K562 (cell line): ENCODE measurements at regions not wholly inside any gene's neighbourhood (a gene's known extent, or its start where the extent isn't known, plus 50 kb on each side); places are given as distances from the start of the nearest gene placed in this dataset.

ENCODE experiments used
- ATF7 ChIP-seq: fragments of 450-650 bp; IDR thresholded peaks from 2 replicates; pipeline ENCODE4 v1.7.1; 2014; ENCODE audit warnings: mild to moderate bottlenecking, moderate library complexity
- CAMTA2 ChIP-seq: fragments of 250-450 bp; sonication (Bioruptor Pico); conservative IDR thresholded peaks from 2 replicates; pipeline ENCODE4 v1.5.1; 2022
- CHCHD3 ChIP-seq: fragments of 250-450 bp; sonication (Bioruptor Pico); IDR thresholded peaks from 2 replicates; pipeline ENCODE4 v2.1.2; 2022; ENCODE audit warnings: mild to moderate bottlenecking
- CXXC5 ChIP-seq: fragments of 250-450 bp; sonication (Bioruptor Pico); IDR thresholded peaks from 2 replicates; pipeline ENCODE4 v1.8.0; 2022; ENCODE audit warnings: inconsistent platforms, mild to moderate bottlenecking, moderate library complexity
- EP400 ChIP-seq: fragments of 450-650 bp; IDR thresholded peaks from 2 replicates; pipeline ENCODE4 v1.6.1; 2017; ENCODE audit warnings: antibody characterized with exemption, mild to moderate bottlenecking, moderate library complexity
- FOXM1 ChIP-seq, 2 experiments: fragments of 450-650 bp in 1 of 2; sonication (generic) in 1 of 2; formaldehyde crosslinking in 1 of 2; IDR thresholded peaks; 2 replicates each; pipeline versions ENCODE4 v1.6.1 to v1.9.0; 2017 to 2022; ENCODE audit warnings: low read depth in 2 of 2, mild to moderate bottlenecking in 2 of 2, missing genetic modification reagents in 1 of 2, moderate library complexity in 1 of 2
- GABPA ChIP-seq: fragments of 200-800 bp; sonication (Bioruptor generic); conservative IDR thresholded peaks from 2 replicates; pipeline ENCODE4 v1.6.1; 2016; ENCODE audit warnings: low read depth, missing genetic modification characterization, missing compliant biosample characterization
- HNRNPK ChIP-seq: fragments of 200-400 bp; formaldehyde crosslinking; IDR thresholded peaks from one replicate; pipeline ENCODE4 v1.6.1; 2018; ENCODE audit warnings: mild to moderate bottlenecking, low read depth, low read length; ENCODE audit not compliant: poor library complexity, severe bottlenecking
- HNRNPLL ChIP-seq: fragments of 200-400 bp; formaldehyde crosslinking; IDR thresholded peaks from 2 replicates; pipeline ENCODE4 v1.6.1; 2017; ENCODE audit warnings: low read length, low read depth, mild to moderate bottlenecking; ENCODE audit not compliant: poor library complexity, severe bottlenecking
- IRF9 ChIP-seq: fragments of 450-650 bp; IDR thresholded peaks from 2 replicates; pipeline ENCODE4 v1.6.1; 2016; ENCODE audit warnings: missing biosample characterization, missing genetic modification characterization
- JUNB ChIP-seq: fragments of 450-650 bp; formaldehyde crosslinking; conservative IDR thresholded peaks from 2 replicates; pipeline ENCODE4 v1.4.0; 2020; ENCODE audit warnings: mild to moderate bottlenecking
- KDM1A ChIP-seq, 2 experiments: fragments of 450-650 bp; IDR thresholded peaks; 2 replicates each; pipeline ENCODE4 v1.6.1; 2016; ENCODE audit warnings: mild to moderate bottlenecking in 2 of 2
- MAX ChIP-seq: sonication (generic); formaldehyde crosslinking; IDR thresholded peaks from 2 replicates; pipeline ENCODE4 v1.9.0; 2022; ENCODE audit warnings: mild to moderate bottlenecking, missing genetic modification reagents
- MTA1 ChIP-seq: fragments of 450-650 bp; IDR thresholded peaks from 2 replicates; pipeline ENCODE4 v1.6.1; 2017; ENCODE audit warnings: borderline replicate concordance
- MTA3 ChIP-seq: fragments of 450-650 bp; formaldehyde crosslinking; IDR thresholded peaks from 2 replicates; pipeline ENCODE4 v1.6.1; 2017; ENCODE audit warnings: mild to moderate bottlenecking, borderline replicate concordance
- MYBL2 ChIP-seq, 2 experiments: fragments of 450-650 bp in 1 of 2; sonication (generic) in 1 of 2; formaldehyde crosslinking in 1 of 2; IDR thresholded peaks; 2 replicates each; pipeline versions ENCODE4 v1.6.1 to v1.8.1; 2017 to 2022; ENCODE audit warnings: borderline replicate concordance in 1 of 2, inconsistent platforms in 1 of 2, low read depth in 1 of 2, mild to moderate bottlenecking in 1 of 2, missing genetic modification reagents in 1 of 2, moderate library complexity in 1 of 2
- NONO ChIP-seq, 2 experiments: fragments of 200-400 bp in 1 of 2; fragments of 450-650 bp in 1 of 2; formaldehyde crosslinking in 1 of 2; IDR thresholded peaks; 2 replicates each; pipeline ENCODE4 v1.6.1; 2017; ENCODE audit warnings: low read depth in 2 of 2, mild to moderate bottlenecking in 2 of 2, moderate library complexity in 2 of 2, low read length in 1 of 2
- NR1H2 ChIP-seq: sonication (generic); formaldehyde crosslinking; IDR thresholded peaks from 2 replicates; pipeline ENCODE4 v1.4.0; 2020; ENCODE audit warnings: mild to moderate bottlenecking, missing genetic modification reagents
- PML ChIP-seq: IDR thresholded peaks from 2 replicates; pipeline ENCODE4 v1.6.1; 2012; ENCODE audit warnings: low read length, inconsistent platforms
- PTTG1 ChIP-seq: fragments of 450-650 bp; IDR thresholded peaks from 2 replicates; pipeline ENCODE4 v1.6.1; 2016; ENCODE audit warnings: low read depth, mild to moderate bottlenecking, missing genetic modification characterization, missing compliant biosample characterization
- RNF2 ChIP-seq: sonication (generic); IDR thresholded peaks from 2 replicates; pipeline ENCODE4 v1.6.1; 2016
- SMAD4 ChIP-seq: fragments of 250-450 bp; sonication (Bioruptor Pico); conservative IDR thresholded peaks from 2 replicates; pipeline ENCODE4 v1.8.0; 2021; ENCODE audit warnings: inconsistent platforms, mild to moderate bottlenecking, moderate library complexity
- TCF7L2 ChIP-seq: fragments of 150-350 bp; IDR thresholded peaks from 2 replicates; pipeline ENCODE4 v1.6.1; 2016; ENCODE audit warnings: low read depth, mild to moderate bottlenecking, low read length, moderate library complexity
- TFAP4 ChIP-seq: sonication (generic); formaldehyde crosslinking; IDR thresholded peaks from 2 replicates; pipeline ENCODE4 v1.8.0; 2022; ENCODE audit warnings: missing genetic modification reagents, mild to moderate bottlenecking, moderate library complexity, borderline replicate concordance
- ZBTB7A ChIP-seq: IDR thresholded peaks from 2 replicates; pipeline ENCODE4 v1.6.1; 2011; ENCODE audit warnings: low read depth, mild to moderate bottlenecking, low read length, moderate library complexity, borderline replicate concordance; ENCODE audit not compliant: control insufficient read depth
- ZC3H11A ChIP-seq: IDR thresholded peaks from 2 replicates; pipeline ENCODE4 v1.6.1; 2012; ENCODE audit warnings: low read depth, low read length, improper control_type of control experiment
- ZKSCAN1 ChIP-seq: fragments of 150-350 bp; IDR thresholded peaks from 2 replicates; pipeline ENCODE4 v1.6.1; 2016; ENCODE audit warnings: low read depth, low read length
- ZNF146 ChIP-seq: IDR thresholded peaks from one replicate; pipeline ENCODE4 v1.6.1; 2018; ENCODE audit warnings: missing compliant biosample characterization; ENCODE audit not compliant: unreplicated experiment
- ZNF274 ChIP-seq: IDR thresholded peaks from 2 replicates; pipeline ENCODE4 v1.6.1; 2011; ENCODE audit warnings: low read depth, mild to moderate bottlenecking, low read length, moderate library complexity, borderline replicate concordance
- ZNF408 ChIP-seq: fragments of 250-450 bp; sonication (Bioruptor Pico); IDR thresholded peaks from 2 replicates; pipeline ENCODE4 v1.4.0; 2020; ENCODE audit warnings: low read depth, mild to moderate bottlenecking, moderate library complexity
- ZNF717 ChIP-seq: fragments of 250-450 bp; sonication (Bioruptor Pico); IDR thresholded peaks from 2 replicates; pipeline ENCODE4 v1.5.0; 2021

GRCh38 chr11:95706974-95707387, 82.6 kb downstream of the FAM76B start (continued):
- TF ChIP-seq ZKSCAN1, result no peak
- TF ChIP-seq TCF7L2, result no peak
- TF ChIP-seq GABPA (tag), result no peak
- no peak for TF ChIP-seq PTTG1
- TF ChIP-seq CAMTA2 (CRISPR knock-in tag), result no peak
- 0 out of 2 replicates have a peak, but pooled peaks have one; percentile 29 for TF ChIP-seq SMAD4 (CRISPR knock-in tag)
- 0 out of 2 replicates have a peak, but pooled peaks have one; percentile 57 for TF ChIP-seq PML
- TF ChIP-seq RNF2, result no peak
- no peak for TF ChIP-seq NR1H2 (CRISPR knock-in tag)
- no peak for TF ChIP-seq MTA1
- no peak for TF ChIP-seq CHCHD3 (CRISPR knock-in tag)
- TF ChIP-seq NONO (IDR thresholded peaks at IDR 0.05; ENCODE audit: low read depth in 2 of 2, low read length in 1 of 2), result no peak
- TF ChIP-seq ZNF146 (CRISPR knock-in tag), result no peak
- TF ChIP-seq MTA3, result no peak
- TF ChIP-seq MYBL2 (IDR thresholded peaks at IDR 0.05; ENCODE audit: low read depth), result no peak
- TF ChIP-seq MYBL2 (CRISPR knock-in tag; IDR thresholded peaks at IDR 0.05; ENCODE audit: borderline replicate concordance), result no peak
- no peak for TF ChIP-seq JUNB
- TF ChIP-seq ATF7, result peak; percentile 98
- TF ChIP-seq HNRNPK, result no peak
- no peak for TF ChIP-seq ZNF274
- TF ChIP-seq TFAP4 (CRISPR knock-in tag), result no peak
- TF ChIP-seq KDM1A (IDR thresholded peaks at IDR 0.05), result peak; percentile 49 to 52; a peak in 2 of 4 replicates
- TF ChIP-seq ZC3H11A, result no peak
- TF ChIP-seq EP400, result peak; percentile 34
- TF ChIP-seq FOXM1 (IDR thresholded peaks at IDR 0.05; ENCODE audit: low read depth), result peak; percentile 68
- TF ChIP-seq FOXM1 (CRISPR knock-in tag; IDR thresholded peaks at IDR 0.05; ENCODE audit: low read depth), result no peak
- no peak for TF ChIP-seq ZNF717 (CRISPR knock-in tag)
- no peak for TF ChIP-seq IRF9 (tag)
- TF ChIP-seq ZNF408 (CRISPR knock-in tag), result no peak
- TF ChIP-seq ZBTB7A, result no peak
- no peak for TF ChIP-seq MAX
- TF ChIP-seq HNRNPLL, result no peak
- TF ChIP-seq CXXC5 (CRISPR knock-in tag), result peak; percentile 29; the same call in 1 of the 2 replicates
